Keratinocyte (primary cell): ENCODE measurements at regions not wholly inside any gene's neighbourhood (a gene's known extent, or its start where the extent isn't known, plus 50 kb on each side); places are given as distances from the start of the nearest gene placed in this dataset.

Experiments
- DNase-seq: peaks from one replicate; pipeline ENCODE4 v3.0.0-alpha.2; 2011; ENCODE audit warnings: low read depth, missing footprints, low spot score
- FAIRE-seq: peaks from 2 replicates; lab custom pipeline; 2011; peaks lifted over from hg19 to GRCh38; lab: Jason Lieb, UNC
- H2AFZ ChIP-seq: 2 replicates; pipeline ENCODE4 v1.6.0; 2012; ENCODE audit warnings: low read length, control low read depth, inconsistent platforms; ENCODE audit not compliant: control insufficient read depth
- H3K27ac ChIP-seq: 2 replicates; pipeline ENCODE4 v1.5.1; 2011; ENCODE audit warnings: low read length; ENCODE audit not compliant: control insufficient read depth, insufficient read depth
- H3K27me3 ChIP-seq: 3 replicates; pipeline ENCODE4 v1.6.0; 2011; ENCODE audit warnings: low read length; ENCODE audit not compliant: control insufficient read depth, insufficient read depth; ENCODE audit errors: extremely low read depth
- H3K36me3 ChIP-seq, 2 experiments: 2 replicates in 1 of 2; 3 replicates in 1 of 2; pipeline ENCODE4 v1.5.1; 2011; ENCODE audit warnings: low read length in 2 of 2, mild to moderate bottlenecking in 1 of 2; ENCODE audit not compliant: control insufficient read depth in 2 of 2, insufficient read depth in 2 of 2; ENCODE audit errors: extremely low read depth in 1 of 2
- H3K4me1 ChIP-seq: 3 replicates; pipeline ENCODE4 v1.5.1; 2011; ENCODE audit warnings: low read length; ENCODE audit not compliant: control insufficient read depth, insufficient read depth; ENCODE audit errors: extremely low read depth
- H3K4me2 ChIP-seq: 3 replicates; pipeline ENCODE4 v1.6.0; 2011; ENCODE audit warnings: low read depth, low read length; ENCODE audit not compliant: control insufficient read depth, insufficient read depth; ENCODE audit errors: extremely low read depth
- H3K4me3 ChIP-seq, 3 experiments: fragments of 200-600 bp in 1 of 3; sonication (generic) in 1 of 3; 2 replicates in 2 of 3; 3 replicates in 1 of 3; pipeline ENCODE4 v1.5.1; 2011 to 2016; ENCODE audit warnings: low read length in 3 of 3, mild to moderate bottlenecking in 3 of 3, control low read depth in 2 of 3, inconsistent platforms in 1 of 3, low read depth in 1 of 3, mixed read lengths in 1 of 3, mixed run types in 1 of 3, moderate library complexity in 1 of 3; ENCODE audit not compliant: control insufficient read depth in 2 of 3, insufficient read depth in 2 of 3; ENCODE audit errors: extremely low read depth in 1 of 3
- H3K79me2 ChIP-seq: 2 replicates; pipeline ENCODE4 v1.6.0; 2012; ENCODE audit warnings: low read length; ENCODE audit not compliant: control insufficient read depth, insufficient read depth
- H3K9ac ChIP-seq: 3 replicates; pipeline ENCODE4 v1.6.0; 2011; ENCODE audit warnings: low read length; ENCODE audit not compliant: control insufficient read depth, insufficient read depth; ENCODE audit errors: extremely low read depth
- H3K9me1 ChIP-seq: 3 replicates; pipeline ENCODE4 v1.6.0; 2011; ENCODE audit warnings: low read length; ENCODE audit not compliant: control insufficient read depth, insufficient read depth; ENCODE audit errors: extremely low read depth
- H3K9me3 ChIP-seq: 2 replicates; pipeline ENCODE4 v1.5.1; 2012; ENCODE audit warnings: low read depth, low read length; ENCODE audit not compliant: control insufficient read depth
- H4K20me1 ChIP-seq: 3 replicates; pipeline ENCODE4 v1.6.0; 2011; ENCODE audit warnings: low read length; ENCODE audit not compliant: control insufficient read depth, insufficient read depth; ENCODE audit errors: extremely low read depth
- EZH2 ChIP-seq: IDR thresholded peaks from one replicate; pipeline ENCODE4 v1.6.1; 2012; ENCODE audit warnings: inconsistent platforms, mild to moderate bottlenecking, low read length, moderate library complexity
- dilution Hi-C: fragments of 300-500 bp; cut with MboI; formaldehyde crosslinking; loops from one replicate; pipeline ENCODE4 v1.7.0; 2020; ENCODE audit warnings: low sequenced_read_pairs; ENCODE audit not compliant: extremely low pct_ligation_motif_present
- TF ChIP-seq, protein P1 (sequence below), 3 experiments: IDR thresholded peaks in 1 of 3; conservative IDR thresholded peaks in 1 of 3; optimal IDR thresholded peaks in 1 of 3; 2 replicates in 2 of 3; 3 replicates in 1 of 3; pipeline versions ENCODE3 to v1.5.1; 2011; ENCODE audit warnings: low read length in 3 of 3, mild to moderate bottlenecking in 3 of 3, moderate library complexity in 2 of 3, control low read depth in 1 of 3, inconsistent platforms in 1 of 3; ENCODE audit not compliant: insufficient read depth in 2 of 3; ENCODE audit errors: extremely low read depth in 1 of 3

DNA sequence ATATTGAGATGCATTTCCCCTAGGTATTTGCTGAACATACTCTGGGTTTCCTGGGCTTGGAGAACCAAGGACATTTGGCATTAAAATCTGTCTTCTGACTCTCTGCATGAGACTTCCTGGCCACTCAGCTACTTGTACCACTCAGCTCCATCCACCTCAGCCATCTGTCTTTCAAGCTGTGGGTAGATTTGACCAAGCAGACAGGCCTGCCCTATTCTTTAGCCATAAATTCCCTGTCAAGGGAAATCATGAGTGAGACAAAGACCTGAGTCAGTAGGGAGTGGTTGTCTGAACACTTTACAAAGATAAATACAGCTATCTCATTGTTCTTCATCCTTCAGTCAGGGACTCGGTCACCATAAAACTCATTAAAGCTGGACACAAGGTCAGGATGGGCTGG, 399.1 kb downstream of the GPAM start:
- DNase-seq = no peak
- no peak for FAIRE-seq
- H3K27me3 ChIP-seq = no peaks in the 10 kb centered on the region
- no peak overlapping the region for H3K9ac ChIP-seq
- TF ChIP-seq EZH2 = no peak
- TF ChIP-seq, protein P1, sequence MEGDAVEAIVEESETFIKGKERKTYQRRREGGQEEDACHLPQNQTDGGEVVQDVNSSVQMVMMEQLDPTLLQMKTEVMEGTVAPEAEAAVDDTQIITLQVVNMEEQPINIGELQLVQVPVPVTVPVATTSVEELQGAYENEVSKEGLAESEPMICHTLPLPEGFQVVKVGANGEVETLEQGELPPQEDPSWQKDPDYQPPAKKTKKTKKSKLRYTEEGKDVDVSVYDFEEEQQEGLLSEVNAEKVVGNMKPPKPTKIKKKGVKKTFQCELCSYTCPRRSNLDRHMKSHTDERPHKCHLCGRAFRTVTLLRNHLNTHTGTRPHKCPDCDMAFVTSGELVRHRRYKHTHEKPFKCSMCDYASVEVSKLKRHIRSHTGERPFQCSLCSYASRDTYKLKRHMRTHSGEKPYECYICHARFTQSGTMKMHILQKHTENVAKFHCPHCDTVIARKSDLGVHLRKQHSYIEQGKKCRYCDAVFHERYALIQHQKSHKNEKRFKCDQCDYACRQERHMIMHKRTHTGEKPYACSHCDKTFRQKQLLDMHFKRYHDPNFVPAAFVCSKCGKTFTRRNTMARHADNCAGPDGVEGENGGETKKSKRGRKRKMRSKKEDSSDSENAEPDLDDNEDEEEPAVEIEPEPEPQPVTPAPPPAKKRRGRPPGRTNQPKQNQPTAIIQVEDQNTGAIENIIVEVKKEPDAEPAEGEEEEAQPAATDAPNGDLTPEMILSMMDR (optimal IDR thresholded peaks at IDR 0.05 in 1 of 3, IDR thresholded peaks at IDR 0.05 in 1 of 3, conservative IDR thresholded peaks at IDR 0.05 in 1 of 3; ENCODE audit: extremely low read depth in 1 of 3, insufficient read depth in 2 of 3, low read length in 3 of 3) = no peak
- H3K4me3 ChIP-seq = no peak overlapping the region
- no peaks in the 10 kb centered on the region for H3K36me3 ChIP-seq
- no peaks in the 10 kb centered on the region for H4K20me1 ChIP-seq
- dilution Hi-C loops = no loop called here
- H2AFZ ChIP-seq = no peak overlapping the region
- H3K4me1 ChIP-seq = no peaks in the 10 kb centered on the region
- H3K9me3 ChIP-seq = no peaks in the 10 kb centered on the region
- no peak overlapping the region for H3K4me2 ChIP-seq
- no peak overlapping the region for H3K27ac ChIP-seq
- no peaks in the 10 kb centered on the region for H3K79me2 ChIP-seq
- H3K9me1 ChIP-seq = no peaks in the 10 kb centered on the region

GRCh38 chr10:111784946-111785465, 398.6 kb downstream of the GPAM start:
- dilution Hi-C loops = no loop called here
- no peak for FAIRE-seq
- no peaks in the 10 kb centered on the region for H3K27me3 ChIP-seq

More at GRCh38 chr10:111784946-111785465, 398.6 kb downstream of the GPAM start:
- Histone ChIP-seq H3K27ac (no peak overlapping the region), H2AFZ (no peak overlapping the region), H3K36me3 (no peaks in the 10 kb centered on the region), H3K79me2 (no peaks in the 10 kb centered on the region), H3K4me3 (no peak overlapping the region), H3K4me1 (no peaks in the 10 kb centered on the region), H4K20me1 (no peaks in the 10 kb centered on the region), H3K4me2 (no peak overlapping the region), H3K9ac (no peak overlapping the region), H3K9me1 (no peaks in the 10 kb centered on the region), H3K9me3 (no peaks in the 10 kb centered on the region)
- DNase-seq = no peak
- TF ChIP-seq, protein P1 (optimal IDR thresholded peaks at IDR 0.05 in 1 of 3, IDR thresholded peaks at IDR 0.05 in 1 of 3, conservative IDR thresholded peaks at IDR 0.05 in 1 of 3; ENCODE audit: extremely low read depth in 1 of 3, insufficient read depth in 2 of 3, low read length in 3 of 3) = no peak
- TF ChIP-seq EZH2 = no peak
